Activated T-helper 1 cell treated with anti-CD3 and anti-CD28 coated beads, Interleukin-12 subunit alpha, Interleukin-12 subunit beta, Interleukin-2, Interleukin-4 antibody, amounts not matched to agents 30 ng/mL and 10 ng/mL and 1 ng/mL, durations not matched to agents 14 hours and 24 hours and 36 hours (primary cell): ENCODE measurements at regions not wholly inside any gene's neighbourhood (a gene's known extent, or its start where the extent isn't known, plus 50 kb on each side); places are given as distances from the start of the nearest gene placed in this dataset.

Source experiments
- DNase-seq: peaks from one replicate; pipeline ENCODE4 v3.0.0; 2021; ENCODE audit warnings: low spot score
- H3K27ac Mint-ChIP-seq: one replicate; pipeline ENCODE4 v1.8.0; 2021; ENCODE audit warnings: mild to moderate bottlenecking, mixed read lengths
- H3K27me3 Mint-ChIP-seq: one replicate; pipeline ENCODE4 v1.8.0; 2022; ENCODE audit warnings: mild to moderate bottlenecking, moderate library complexity, mixed read lengths; ENCODE audit not compliant: insufficient read depth
- H3K36me3 Mint-ChIP-seq: one replicate; pipeline ENCODE4 v1.8.0; 2021; ENCODE audit warnings: low read depth, mixed read lengths
- H3K4me1 Mint-ChIP-seq: one replicate; pipeline ENCODE4 v1.8.0; 2021; ENCODE audit warnings: low read depth, mixed read lengths
- H3K4me3 Mint-ChIP-seq: one replicate; pipeline ENCODE4 v1.8.0; 2021; ENCODE audit warnings: mild to moderate bottlenecking, moderate library complexity, mixed read lengths
- H3K9me3 Mint-ChIP-seq: one replicate; pipeline ENCODE4 v1.8.0; 2021; ENCODE audit warnings: mixed read lengths
- intact Hi-C: fragments of 100-400 bp; cut with micrococcal nuclease; formaldehyde crosslinking; loops from one replicate; pipeline ENCODE4 v1.15.1; 2024

DNA sequence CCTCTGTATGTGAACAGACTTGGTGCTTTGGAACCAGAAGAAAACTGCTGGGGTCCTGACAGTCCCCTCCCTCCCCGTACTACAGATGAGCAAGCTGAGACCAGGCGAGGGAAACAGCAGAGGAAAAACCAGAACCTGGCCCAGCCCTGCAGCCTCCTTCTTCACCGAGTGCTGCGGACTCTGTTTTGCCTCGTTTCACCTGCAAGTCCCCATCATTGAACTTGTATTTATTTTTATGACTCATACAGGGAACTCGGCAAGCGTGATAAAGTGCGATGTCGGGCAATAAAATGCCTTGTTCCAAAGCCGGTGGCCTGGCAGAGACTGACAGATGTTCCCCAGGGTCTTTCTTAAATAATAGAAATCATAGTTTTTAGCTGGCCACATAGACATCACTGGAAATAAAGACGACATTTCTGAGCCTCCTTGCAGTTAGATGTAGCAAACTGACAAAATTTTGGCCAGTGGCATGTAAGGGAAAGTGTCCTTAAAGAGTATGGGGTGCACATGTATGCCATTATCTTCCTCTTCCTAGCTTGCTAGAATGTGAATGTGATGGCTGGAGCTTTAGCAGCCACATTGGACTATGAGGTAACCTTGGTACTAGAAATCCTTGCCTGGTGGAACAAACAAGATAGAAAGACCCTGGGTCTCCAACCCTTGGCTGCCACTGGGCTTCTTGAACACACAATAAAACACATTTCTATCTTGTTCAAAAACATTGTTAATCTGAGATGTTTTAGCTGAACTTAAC, 128.6 kb downstream of the IRF8 start:
- no peak overlapping the region for H3K4me3 Mint-ChIP-seq
- no peak overlapping the region for H3K27ac Mint-ChIP-seq
- intact Hi-C loops = no loop called here
- H3K27me3 Mint-ChIP-seq = peaks cover 9% of the 10 kb centered on the region
- DNase-seq = no peak
- no peaks in the 10 kb centered on the region for H3K36me3 Mint-ChIP-seq
- H3K4me1 Mint-ChIP-seq = no peaks in the 10 kb centered on the region
- H3K9me3 Mint-ChIP-seq = peaks cover 14% of the 10 kb centered on the region

DNA sequence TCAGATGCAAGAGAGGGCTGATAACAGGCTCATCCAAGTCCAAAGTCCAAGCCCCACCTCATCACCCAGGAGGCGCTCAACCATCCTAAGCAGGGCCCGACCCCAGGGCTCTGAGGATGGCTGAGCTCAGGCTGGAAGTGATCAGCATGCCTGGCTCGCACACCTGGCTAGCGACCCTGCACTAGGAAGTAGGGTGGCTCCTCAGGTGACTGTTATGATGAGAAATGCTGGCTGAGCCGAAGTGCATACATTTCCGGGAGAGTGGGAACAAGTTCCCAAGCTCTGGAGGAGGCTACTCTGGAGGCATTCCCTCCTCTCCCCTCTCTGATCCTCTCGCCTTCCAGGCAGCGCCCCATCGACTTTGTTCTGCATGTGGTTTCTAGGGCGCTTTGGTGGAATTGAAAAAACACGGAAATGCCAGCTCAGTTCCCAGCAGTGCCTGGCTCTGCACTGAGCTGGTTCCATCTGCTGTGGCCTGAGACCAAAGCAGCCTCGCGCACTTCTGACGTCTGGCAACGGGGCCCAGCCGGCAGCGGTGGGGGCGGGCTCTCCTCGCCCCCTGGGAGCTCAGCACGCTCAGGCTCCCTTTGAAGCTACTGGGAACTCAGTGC, 130.3 kb downstream of the IRF8 start:
- no peak for DNase-seq
- no peak overlapping the region for H3K27ac Mint-ChIP-seq
- no peaks in the 10 kb centered on the region for H3K4me1 Mint-ChIP-seq
- intact Hi-C loops = no loop called here
- no peaks in the 10 kb centered on the region for H3K36me3 Mint-ChIP-seq
- peaks cover 5% of the 10 kb centered on the region for H3K9me3 Mint-ChIP-seq
- H3K4me3 Mint-ChIP-seq = no peak overlapping the region
- peaks cover 16% of the 10 kb centered on the region for H3K27me3 Mint-ChIP-seq

DNA sequence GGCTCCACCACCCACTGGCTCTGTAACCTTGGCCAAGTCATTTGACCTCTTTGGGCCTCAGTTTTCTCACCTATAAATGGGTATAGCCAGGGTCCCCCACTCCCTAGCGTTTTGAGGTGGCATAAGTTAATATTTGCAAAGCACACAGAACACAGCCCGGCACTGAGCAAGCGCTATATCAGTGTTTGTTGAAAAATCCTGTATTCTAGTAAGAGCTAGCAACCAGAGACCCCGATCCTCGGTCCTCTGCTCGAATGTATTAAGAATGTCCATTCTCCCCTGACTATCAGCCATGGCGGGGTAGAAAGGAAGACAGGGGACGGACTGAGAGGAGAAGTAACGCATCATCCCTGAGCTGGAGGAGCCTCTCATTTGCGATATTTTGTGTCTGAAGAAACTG, 131.2 kb downstream of the IRF8 start:
- Mint-ChIP-seq H3K27me3 (peaks cover 17% of the 10 kb centered on the region), H3K27ac (no peak overlapping the region), H3K4me1 (no peaks in the 10 kb centered on the region), H3K9me3 (peaks cover 3% of the 10 kb centered on the region), H3K4me3 (no peak overlapping the region), H3K36me3 (no peaks in the 10 kb centered on the region)
- intact Hi-C loops = no loop called here
- DNase-seq = no peak

DNA sequence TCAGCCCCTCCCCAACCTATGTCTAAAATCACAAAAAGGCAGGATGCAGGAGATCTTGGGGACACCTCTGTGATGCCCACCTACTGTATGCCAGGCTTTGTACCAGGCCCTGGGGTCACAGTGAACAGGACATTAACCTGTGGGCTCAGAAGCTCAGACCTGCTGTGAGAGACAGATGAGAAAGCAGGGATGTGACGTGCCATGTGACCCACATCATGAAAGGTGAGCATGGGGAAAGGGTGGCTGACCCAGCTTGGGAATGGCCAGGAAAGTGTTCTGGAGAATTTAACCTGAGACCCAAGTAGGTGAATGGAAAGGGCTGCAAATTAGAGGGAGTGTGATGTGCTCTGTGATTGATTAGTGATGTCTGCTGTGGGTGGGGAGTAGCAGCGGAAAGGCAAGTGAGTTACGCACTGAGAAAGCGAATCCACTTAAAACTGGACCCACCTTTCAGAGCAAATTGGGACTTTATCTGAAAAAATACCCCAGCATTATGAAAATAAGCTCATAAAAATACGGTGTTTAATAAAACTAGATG, 132.2 kb downstream of the IRF8 start:
- no peaks in the 10 kb centered on the region for H3K9me3 Mint-ChIP-seq
- peaks cover 17% of the 10 kb centered on the region for H3K27me3 Mint-ChIP-seq
- intact Hi-C loops = no loop called here
- H3K4me3 Mint-ChIP-seq = no peak overlapping the region
- no peaks in the 10 kb centered on the region for H3K36me3 Mint-ChIP-seq
- H3K27ac Mint-ChIP-seq = no peak overlapping the region
- DNase-seq = no peak
- H3K4me1 Mint-ChIP-seq = no peaks in the 10 kb centered on the region

DNA sequence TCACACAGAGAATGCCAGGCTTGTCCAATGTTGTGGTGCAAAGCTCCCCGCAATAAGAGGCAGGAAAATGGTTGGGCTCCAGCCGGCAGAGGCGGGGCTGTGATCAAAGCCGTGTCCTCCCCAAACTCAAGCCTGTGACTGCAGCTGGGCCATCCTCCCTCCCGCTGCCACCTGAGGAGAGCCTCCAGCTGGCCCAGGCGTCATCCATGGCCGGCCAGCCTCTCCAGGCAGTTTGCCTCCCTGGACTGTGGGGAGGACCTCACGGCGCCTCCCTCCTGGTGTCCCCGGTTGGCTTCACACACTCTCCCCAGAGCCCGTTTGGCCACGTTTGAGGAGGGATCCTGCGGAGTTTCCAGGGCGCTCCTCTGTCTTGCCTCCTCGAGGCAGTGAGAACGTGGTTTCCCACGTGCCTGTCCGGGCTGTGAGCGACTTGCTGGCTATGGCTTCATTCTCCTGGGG, 134.1 kb downstream of the IRF8 start:
- H3K27me3 Mint-ChIP-seq = peaks cover 14% of the 10 kb centered on the region
- H3K4me3 Mint-ChIP-seq = no peak overlapping the region
- H3K4me1 Mint-ChIP-seq = no peaks in the 10 kb centered on the region
- H3K36me3 Mint-ChIP-seq = no peaks in the 10 kb centered on the region
- no peak for DNase-seq
- intact Hi-C loops = no loop called here
- no peaks in the 10 kb centered on the region for H3K9me3 Mint-ChIP-seq
- no peak overlapping the region for H3K27ac Mint-ChIP-seq

DNA sequence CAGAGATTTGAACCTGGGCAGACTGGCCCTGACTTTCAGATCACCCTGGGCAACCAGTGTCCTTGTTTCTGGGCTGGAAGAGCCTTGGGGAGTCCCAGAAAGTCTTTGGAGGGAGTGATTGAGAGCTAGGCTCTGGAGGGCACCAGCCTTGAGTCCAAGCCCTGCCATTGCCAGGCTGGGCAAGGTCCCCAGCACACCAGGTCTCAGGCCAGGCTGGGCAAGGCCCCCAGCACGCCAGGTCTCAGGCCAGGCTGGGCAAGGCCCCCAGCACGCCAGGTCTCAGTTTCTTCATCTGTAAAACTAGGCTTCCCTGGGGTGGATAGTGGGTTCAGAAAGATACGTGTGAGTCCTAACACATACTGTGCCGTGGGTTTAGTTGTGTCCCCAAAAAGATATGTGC, 135.0 kb downstream of the IRF8 start:
- H3K9me3 Mint-ChIP-seq = no peaks in the 10 kb centered on the region
- intact Hi-C loops = no loop called here
- H3K27me3 Mint-ChIP-seq = peaks cover 11% of the 10 kb centered on the region
- H3K36me3 Mint-ChIP-seq = no peaks in the 10 kb centered on the region
- H3K4me3 Mint-ChIP-seq = no peak overlapping the region
- no peaks in the 10 kb centered on the region for H3K4me1 Mint-ChIP-seq
- no peak overlapping the region for H3K27ac Mint-ChIP-seq
- DNase-seq = no peak

DNA sequence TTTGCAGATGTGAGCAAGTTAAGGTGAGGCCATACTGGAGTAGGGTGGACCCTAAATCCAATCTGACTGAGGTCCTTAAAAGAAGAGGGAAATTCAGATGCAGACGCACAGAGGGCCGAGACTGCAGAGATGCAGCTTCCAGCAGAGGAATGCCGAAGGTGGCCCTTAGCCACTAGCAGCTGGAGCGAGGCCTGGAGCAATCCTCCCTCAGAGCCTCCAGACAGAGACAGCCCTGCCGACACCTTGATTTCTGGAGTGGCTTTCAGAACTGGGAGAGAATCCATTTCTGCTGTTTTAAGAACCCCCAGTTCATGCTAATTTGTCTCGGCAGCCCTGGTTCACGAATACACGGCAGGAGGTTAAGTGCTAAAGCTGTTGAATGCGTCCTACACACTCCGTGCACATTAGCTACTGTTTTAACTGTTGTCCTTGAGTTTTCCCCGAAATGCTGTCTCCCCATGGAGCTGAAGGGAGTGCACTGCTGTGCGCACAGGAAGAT, 135.5 kb downstream of the IRF8 start:
- intact Hi-C loops = no loop called here
- Mint-ChIP-seq H3K4me3 (no peak overlapping the region), H3K27me3 (peaks cover 11% of the 10 kb centered on the region), H3K27ac (no peak overlapping the region), H3K36me3 (no peaks in the 10 kb centered on the region), H3K9me3 (no peaks in the 10 kb centered on the region), H3K4me1 (no peaks in the 10 kb centered on the region)
- DNase-seq = no peak

DNA sequence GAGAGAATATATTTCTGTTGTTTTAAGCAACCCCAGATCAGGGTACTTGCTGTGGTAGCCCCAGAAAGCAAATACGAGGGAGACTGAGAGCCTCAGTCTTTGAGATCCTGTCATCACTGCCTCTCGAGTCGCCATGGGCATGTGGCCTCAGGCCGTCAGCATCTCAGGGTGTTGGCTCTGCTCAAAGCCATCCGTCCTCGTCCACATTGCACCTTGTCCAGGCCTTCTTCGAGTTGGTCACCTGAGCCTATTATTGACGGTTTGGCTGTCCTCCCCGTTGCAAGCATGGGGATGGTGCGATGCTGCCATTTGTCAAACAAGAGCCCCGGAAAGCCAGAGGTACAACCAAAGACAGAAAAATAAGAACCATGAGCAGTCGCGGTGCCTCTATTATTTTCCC, 136.9 kb downstream of the IRF8 start:
- no peak for DNase-seq
- Mint-ChIP-seq H3K4me3 (no peak overlapping the region), H3K27me3 (peaks cover 14% of the 10 kb centered on the region), H3K9me3 (no peaks in the 10 kb centered on the region), H3K4me1 (no peaks in the 10 kb centered on the region), H3K36me3 (no peaks in the 10 kb centered on the region), H3K27ac (no peak overlapping the region)
- intact Hi-C loops = no loop called here

DNA sequence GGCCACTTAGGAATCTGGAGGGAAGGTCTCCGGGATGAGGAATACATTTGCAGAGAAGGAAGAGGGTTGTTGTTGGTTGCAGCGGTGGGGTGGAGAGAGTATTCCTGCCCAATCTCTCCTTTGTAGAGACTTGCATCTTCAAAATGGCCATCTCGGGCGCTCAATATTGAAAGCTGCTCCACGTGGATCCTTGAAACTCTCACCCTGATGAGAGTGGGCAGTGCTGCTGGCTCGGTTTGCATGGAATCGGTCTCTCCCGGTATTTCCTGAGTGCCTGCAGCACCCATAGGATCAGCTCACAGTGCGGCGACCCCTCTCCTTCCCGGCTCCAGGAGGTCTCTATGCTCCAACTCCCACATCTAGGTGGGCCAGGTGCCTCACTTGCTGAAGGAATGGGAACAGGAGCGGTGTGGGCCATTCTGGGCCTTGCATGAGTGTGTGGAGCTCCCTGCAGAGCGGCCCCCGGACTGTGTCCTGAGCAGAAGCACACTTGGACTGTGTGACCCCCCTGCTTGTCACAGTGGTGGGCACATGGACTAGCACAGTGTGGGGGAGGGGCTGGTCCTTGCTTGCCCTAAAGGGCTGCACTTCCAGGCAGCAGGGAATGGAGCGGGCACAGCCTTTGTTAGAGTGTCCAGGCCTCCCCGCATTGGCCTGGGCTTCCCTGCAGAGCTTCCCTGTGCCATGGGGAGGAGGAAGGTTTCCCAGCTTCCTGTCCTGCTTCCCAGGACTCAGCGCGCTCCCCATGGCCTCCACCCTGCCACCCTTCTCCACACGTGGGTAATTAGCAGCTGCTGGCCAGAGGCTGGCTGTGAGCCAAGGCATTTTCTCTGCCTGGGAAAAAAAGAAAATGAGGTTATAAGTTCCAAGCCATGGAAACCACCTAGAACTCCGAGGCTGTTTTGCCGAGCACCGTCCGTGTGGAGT, 139.3 kb downstream of the IRF8 start:
- Mint-ChIP-seq H3K27ac (no peak overlapping the region), H3K4me1 (no peaks in the 10 kb centered on the region), H3K4me3 (no peak overlapping the region), H3K27me3 (peaks cover 21% of the 10 kb centered on the region), H3K36me3 (no peaks in the 10 kb centered on the region), H3K9me3 (no peaks in the 10 kb centered on the region)
- intact Hi-C loops = no loop called here
- no peak for DNase-seq

DNA sequence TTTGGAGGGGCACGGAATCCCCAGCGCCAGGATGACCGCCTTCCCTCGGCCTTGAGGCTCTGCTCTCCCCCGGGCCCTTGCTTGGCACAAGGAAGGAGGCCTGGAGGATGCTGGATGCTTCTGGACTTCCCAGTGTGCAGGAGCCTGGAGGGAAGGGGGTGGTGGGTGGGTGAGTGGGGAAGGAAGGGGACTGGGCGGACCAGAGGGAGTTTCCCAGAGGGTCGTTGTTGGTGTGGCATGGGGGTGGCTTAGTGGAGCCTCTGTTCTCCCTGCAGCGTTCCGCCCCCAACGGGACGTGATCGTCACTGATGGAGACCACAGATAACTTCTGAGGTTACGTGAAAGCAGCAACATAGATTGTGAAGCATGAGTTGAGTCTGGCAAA, 140.0 kb downstream of the IRF8 start:
- H3K4me3 Mint-ChIP-seq = no peak overlapping the region
- intact Hi-C loops = no loop called here
- H3K9me3 Mint-ChIP-seq = no peaks in the 10 kb centered on the region
- H3K4me1 Mint-ChIP-seq = no peaks in the 10 kb centered on the region
- no peak for DNase-seq
- H3K27ac Mint-ChIP-seq = no peak overlapping the region
- H3K27me3 Mint-ChIP-seq = peaks cover 15% of the 10 kb centered on the region
- H3K36me3 Mint-ChIP-seq = no peaks in the 10 kb centered on the region

DNA sequence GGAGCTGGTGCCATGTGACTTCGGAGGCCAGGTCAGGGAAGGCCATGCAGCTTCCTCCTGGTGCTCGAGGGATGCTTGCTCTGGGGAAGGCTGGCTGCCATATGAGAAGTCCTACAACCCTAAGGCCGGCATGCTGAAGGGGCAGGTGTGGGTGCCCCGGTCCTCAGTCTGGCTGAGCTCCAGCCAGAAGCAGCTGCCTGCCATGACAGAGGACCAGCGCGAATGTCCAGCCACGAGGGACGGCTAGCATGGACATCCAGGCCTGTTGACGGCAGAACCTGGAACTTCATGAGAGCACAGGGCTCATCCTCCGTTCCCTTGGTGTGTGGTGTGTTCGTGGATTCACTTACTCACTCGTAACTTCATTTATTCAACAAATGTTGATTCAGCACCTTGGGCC, 140.6 kb downstream of the IRF8 start:
- intact Hi-C loops = no loop called here
- Mint-ChIP-seq H3K4me1 (peaks cover 2% of the 10 kb centered on the region), H3K27me3 (peaks cover 13% of the 10 kb centered on the region), H3K36me3 (no peaks in the 10 kb centered on the region), H3K4me3 (no peak overlapping the region), H3K27ac (no peak overlapping the region), H3K9me3 (no peaks in the 10 kb centered on the region)
- DNase-seq = no peak

DNA sequence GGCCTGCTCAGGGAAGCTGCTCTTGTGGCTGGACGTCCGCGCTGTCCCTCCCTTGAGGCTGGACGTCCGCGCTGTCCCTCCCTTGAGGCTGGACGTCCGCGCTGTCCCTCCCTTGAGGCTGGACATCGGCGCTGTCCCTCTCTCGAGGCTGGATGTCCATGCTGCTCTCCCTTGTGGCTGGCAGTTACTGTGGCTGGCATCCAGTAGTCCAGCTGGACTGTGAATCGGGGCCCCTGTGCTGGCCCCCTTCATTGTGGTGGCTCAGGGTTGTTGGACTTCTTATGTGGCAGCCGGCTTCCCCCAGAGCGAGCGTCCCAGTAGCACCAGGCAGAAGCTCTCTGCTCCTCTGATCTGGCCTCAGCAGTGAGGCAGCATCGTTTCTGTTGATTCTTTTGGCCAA, 141.5 kb downstream of the IRF8 start:
- H3K27ac Mint-ChIP-seq = no peak overlapping the region
- no peak overlapping the region for H3K4me3 Mint-ChIP-seq
- H3K9me3 Mint-ChIP-seq = no peaks in the 10 kb centered on the region
- peaks cover 11% of the 10 kb centered on the region for H3K4me1 Mint-ChIP-seq
- DNase-seq = no peak
- no peaks in the 10 kb centered on the region for H3K36me3 Mint-ChIP-seq
- intact Hi-C loops = no loop called here
- H3K27me3 Mint-ChIP-seq = peaks cover 15% of the 10 kb centered on the region

DNA sequence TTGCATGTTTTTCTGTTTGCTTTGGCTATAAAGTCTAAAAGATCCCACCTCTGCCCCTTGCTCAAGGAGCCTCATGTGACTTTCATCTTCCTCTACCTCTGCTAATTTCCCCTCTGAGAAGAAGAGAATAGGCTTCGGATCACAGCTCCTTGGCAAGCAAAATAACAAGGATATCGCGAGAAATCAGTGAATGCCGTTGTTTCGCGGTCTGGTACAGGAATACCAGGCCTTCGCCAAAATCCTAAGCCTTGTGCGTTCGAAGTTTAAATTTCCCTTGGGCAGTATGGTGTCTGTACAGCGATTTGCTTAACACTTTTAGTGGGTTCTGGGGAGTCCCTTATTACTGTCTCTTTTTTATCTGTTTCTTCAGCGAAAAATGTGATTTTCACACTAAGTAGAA, 142.3 kb downstream of the IRF8 start:
- intact Hi-C loops = no loop called here
- DNase-seq = no peak
- H3K9me3 Mint-ChIP-seq = no peaks in the 10 kb centered on the region
- H3K27me3 Mint-ChIP-seq = peaks cover 16% of the 10 kb centered on the region
- peaks cover 14% of the 10 kb centered on the region for H3K4me1 Mint-ChIP-seq
- no peak overlapping the region for H3K4me3 Mint-ChIP-seq
- no peak overlapping the region for H3K27ac Mint-ChIP-seq
- no peaks in the 10 kb centered on the region for H3K36me3 Mint-ChIP-seq
